HG03558 (cell line): ENCODE measurements at regions not wholly inside any gene's neighbourhood (a gene's known extent, or its start where the extent isn't known, plus 50 kb on each side); places are given as distances from the start of the nearest gene placed in this dataset.
"Not testable (repeated sequence)": the region's sequence is repeated elsewhere in the genome, so short reads cannot be mapped to it uniquely, and the experiment has no call there.

Experiments
- ATAC-seq: cut with Tn5 transposase; IDR thresholded peaks from one replicate; pipeline ENCODE4 v1.9.1; 2021; ENCODE audit warnings: moderate number of reproducible peaks; ENCODE audit not compliant: unreplicated experiment; ENCODE audit errors: extremely low read depth

- ATAC-seq, result no peak
Measured at GRCh38 chr4:116223040-116223732, 862.2 kb downstream of the TRAM1L1 start.

GRCh38 chr4:116217781-116218180, 867.6 kb downstream of the TRAM1L1 start:
- ATAC-seq, result no peak

GRCh38 chr4:116215622-116216021, 869.8 kb downstream of the TRAM1L1 start:
- no peak for ATAC-seq

- ATAC-seq, result no peak
Measured at GRCh38 chr4:116202524-116202923, 882.9 kb downstream of the TRAM1L1 start.

- no peak for ATAC-seq
Measured at GRCh38 chr4:116197317-116197809, 888.0 kb downstream of the TRAM1L1 start.

GRCh38 chr4:116183241-116183640, 902.1 kb downstream of the TRAM1L1 start:
- no peak for ATAC-seq

GRCh38 chr4:116180157-116180601, 905.2 kb downstream of the TRAM1L1 start:
- ATAC-seq, result no peak

- ATAC-seq, result not testable (repeated sequence)
Measured at GRCh38 chr4:116151371-116151770, 934.0 kb downstream of the TRAM1L1 start.

- no peak for ATAC-seq
Measured at GRCh38 chr4:116150152-116150551, 935.2 kb downstream of the TRAM1L1 start.

GRCh38 chr4:116143198-116143597, 942.2 kb downstream of the TRAM1L1 start:
- ATAC-seq, result no peak

GRCh38 chr4:116132946-116133345, 952.4 kb downstream of the TRAM1L1 start:
- ATAC-seq, result no peak

- no peak for ATAC-seq
Measured at GRCh38 chr4:116126794-116127193, 958.6 kb downstream of the TRAM1L1 start.

GRCh38 chr4:116122124-116122523, 963.3 kb downstream of the TRAM1L1 start:
- ATAC-seq, result no peak

- no peak for ATAC-seq
Measured at GRCh38 chr4:116118221-116118620, 967.2 kb downstream of the TRAM1L1 start.

- not testable (repeated sequence) for ATAC-seq
Measured at GRCh38 chr4:116112861-116113260, 972.5 kb downstream of the TRAM1L1 start.

- ATAC-seq, result no peak
Measured at GRCh38 chr4:116110713-116111112, 974.7 kb downstream of the TRAM1L1 start.

GRCh38 chr4:116108606-116109005, 976.8 kb downstream of the TRAM1L1 start:
- ATAC-seq, result no peak

- ATAC-seq, result no peak
Measured at GRCh38 chr4:116101321-116101720, 984.1 kb downstream of the TRAM1L1 start.

GRCh38 chr4:116099596-116099995, 985.8 kb downstream of the TRAM1L1 start:
- ATAC-seq, result no peak

- ATAC-seq, result not testable (repeated sequence)
Measured at GRCh38 chr4:116097353-116097752, 983.9 kb upstream of the NDST4 start.

- ATAC-seq, result no peak
Measured at GRCh38 chr4:116092961-116093360, 979.5 kb upstream of the NDST4 start.

- ATAC-seq, result no peak
Measured at GRCh38 chr4:116088771-116089170, 975.4 kb upstream of the NDST4 start.
